ENCODE measurements at regions not wholly inside any gene's neighbourhood (a gene's known extent, or its start where the extent isn't known, plus 50 kb on each side); places are given as distances from the start of the nearest gene placed in this dataset.
"Not testable (repeated sequence)": the region's sequence is repeated elsewhere in the genome, so short reads cannot be mapped to it uniquely, and the experiment has no call there.

GRCh38 chr2:89986532-89986931, 1295.1 kb downstream of the RPIA start:
- H3K4me1 Mint-ChIP-seq, H3K27ac Mint-ChIP-seq, H3K4me3 Mint-ChIP-seq, H3K27me3 Mint-ChIP-seq, DNase-seq, H3K9me3 Mint-ChIP-seq, ATAC-seq: not testable (repeated sequence)

GRCh38 chr2:89996779-89997178, 1305.3 kb downstream of the RPIA start:
- ATAC-seq, H3K9me3 Mint-ChIP-seq, DNase-seq, H3K4me3 Mint-ChIP-seq, H3K27ac Mint-ChIP-seq, H3K27me3 Mint-ChIP-seq, H3K4me1 Mint-ChIP-seq: not testable (repeated sequence)

- not testable (repeated sequence) for H3K27me3 Mint-ChIP-seq, H3K4me3 Mint-ChIP-seq, ATAC-seq, H3K27ac Mint-ChIP-seq, H3K9me3 Mint-ChIP-seq, DNase-seq, H3K4me1 Mint-ChIP-seq
These were observed 1313.1 kb downstream of the RPIA start for GRCh38 chr2:90004553-90004952.

GRCh38 chr2:90010442-90011100, 1319.1 kb downstream of the RPIA start:
- DNase-seq, H3K9me3 Mint-ChIP-seq, ATAC-seq, H3K27me3 Mint-ChIP-seq, H3K4me3 Mint-ChIP-seq, H3K27ac Mint-ChIP-seq, H3K4me1 Mint-ChIP-seq: not testable (repeated sequence)

- H3K4me3 Mint-ChIP-seq, H3K27me3 Mint-ChIP-seq, ATAC-seq, DNase-seq, H3K9me3 Mint-ChIP-seq, H3K27ac Mint-ChIP-seq, H3K4me1 Mint-ChIP-seq: not testable (repeated sequence)
These were observed 1319.6 kb downstream of the RPIA start for GRCh38 chr2:90011101-90011443.

GRCh38 chr2:90019908-90020307, 1328.4 kb downstream of the RPIA start:
- DNase-seq, H3K27ac Mint-ChIP-seq, H3K4me3 Mint-ChIP-seq, ATAC-seq, H3K9me3 Mint-ChIP-seq, H3K4me1 Mint-ChIP-seq, H3K27me3 Mint-ChIP-seq: not testable (repeated sequence)

GRCh38 chr2:90021234-90021633, 1329.8 kb downstream of the RPIA start:
- ATAC-seq, DNase-seq, H3K9me3 Mint-ChIP-seq, H3K4me3 Mint-ChIP-seq, H3K27ac Mint-ChIP-seq, H3K27me3 Mint-ChIP-seq, H3K4me1 Mint-ChIP-seq: not testable (repeated sequence)

- not testable (repeated sequence) for H3K4me3 Mint-ChIP-seq, H3K27ac Mint-ChIP-seq, H3K27me3 Mint-ChIP-seq, H3K9me3 Mint-ChIP-seq, ATAC-seq, DNase-seq, H3K4me1 Mint-ChIP-seq
These were observed 1335.8 kb downstream of the RPIA start for GRCh38 chr2:90027231-90027643.

GRCh38 chr2:90028381-90029079, 1337.1 kb downstream of the RPIA start:
- H3K4me1 Mint-ChIP-seq, ATAC-seq, H3K27me3 Mint-ChIP-seq, H3K27ac Mint-ChIP-seq, H3K9me3 Mint-ChIP-seq, H3K4me3 Mint-ChIP-seq, DNase-seq: not testable (repeated sequence)

GRCh38 chr2:90029080-90029428, 1337.6 kb downstream of the RPIA start:
- not testable (repeated sequence) for H3K4me3 Mint-ChIP-seq, H3K4me1 Mint-ChIP-seq, H3K27me3 Mint-ChIP-seq, H3K9me3 Mint-ChIP-seq, H3K27ac Mint-ChIP-seq, ATAC-seq, DNase-seq

GRCh38 chr2:90032269-90032668, 1340.8 kb downstream of the RPIA start:
- not testable (repeated sequence) for H3K9me3 Mint-ChIP-seq, H3K4me1 Mint-ChIP-seq, DNase-seq, H3K27ac Mint-ChIP-seq, ATAC-seq, H3K4me3 Mint-ChIP-seq, H3K27me3 Mint-ChIP-seq

GRCh38 chr2:90036335-90036734, 1344.9 kb downstream of the RPIA start:
- not testable (repeated sequence) for ATAC-seq, H3K4me3 Mint-ChIP-seq, H3K27me3 Mint-ChIP-seq, H3K9me3 Mint-ChIP-seq, H3K4me1 Mint-ChIP-seq, H3K27ac Mint-ChIP-seq, DNase-seq

- ATAC-seq, H3K4me3 Mint-ChIP-seq: not testable (repeated sequence)
These were observed 1347.6 kb downstream of the RPIA start for GRCh38 chr2:90039093-90039492.

GRCh38 chr2:90047776-90048175, 1356.3 kb downstream of the RPIA start:
- H3K27ac Mint-ChIP-seq, H3K4me1 Mint-ChIP-seq, DNase-seq, H3K4me3 Mint-ChIP-seq, ATAC-seq, H3K9me3 Mint-ChIP-seq, H3K27me3 Mint-ChIP-seq: not testable (repeated sequence)

More at GRCh38 chr2:90039093-90039492, 1347.6 kb downstream of the RPIA start:
- H3K27ac Mint-ChIP-seq, H3K4me1 Mint-ChIP-seq, DNase-seq, H3K9me3 Mint-ChIP-seq, H3K27me3 Mint-ChIP-seq: not testable (repeated sequence)

- not testable (repeated sequence) for H3K27ac Mint-ChIP-seq, H3K4me3 Mint-ChIP-seq, H3K9me3 Mint-ChIP-seq, ATAC-seq, H3K4me1 Mint-ChIP-seq, H3K27me3 Mint-ChIP-seq, DNase-seq
These were observed 1360.7 kb downstream of the RPIA start for GRCh38 chr2:90052113-90052631.

GRCh38 chr2:90069290-90069894, 1377.9 kb downstream of the RPIA start:
- H3K27me3 Mint-ChIP-seq: no peaks in the 10 kb centered on the region
- no peak overlapping the region for H3K4me3 Mint-ChIP-seq
- H3K27ac Mint-ChIP-seq: no peak overlapping the region
- ATAC-seq (no peak), DNase-seq (no peak)
- peaks cover 4 to 5% of the 10 kb centered on the region in 2 donors for H3K9me3 Mint-ChIP-seq
- no peaks in the 10 kb centered on the region for H3K4me1 Mint-ChIP-seq
